WTC11 (cell line): ENCODE measurements at regions not wholly inside any gene's neighbourhood (a gene's known extent, or its start where the extent isn't known, plus 50 kb on each side); places are given as distances from the start of the nearest gene placed in this dataset.

Experiments
- IRF2 ChIP-seq: sonication (generic); formaldehyde crosslinking; IDR thresholded peaks from 2 replicates; pipeline ENCODE4 v1.8.0; 2022; ENCODE audit warnings: low read depth, missing genetic modification reagents, borderline replicate concordance
- JUN ChIP-seq: sonication (generic); formaldehyde crosslinking; IDR thresholded peaks from 2 replicates; pipeline ENCODE4 v1.8.0; 2023; ENCODE audit warnings: mild to moderate bottlenecking, missing genetic modification reagents
- ZNF219 ChIP-seq: sonication (generic); formaldehyde crosslinking; IDR thresholded peaks from 2 replicates; pipeline ENCODE4 v1.8.0; 2023; ENCODE audit warnings: missing genetic modification reagents, mild to moderate bottlenecking, borderline replicate concordance
- TF ChIP-seq, protein P1 (sequence below): fragments of 200-600 bp; IDR thresholded peaks from 2 replicates; pipeline ENCODE4 v1.8.0; 2022; ENCODE audit warnings: antibody characterized with exemption

DNA sequence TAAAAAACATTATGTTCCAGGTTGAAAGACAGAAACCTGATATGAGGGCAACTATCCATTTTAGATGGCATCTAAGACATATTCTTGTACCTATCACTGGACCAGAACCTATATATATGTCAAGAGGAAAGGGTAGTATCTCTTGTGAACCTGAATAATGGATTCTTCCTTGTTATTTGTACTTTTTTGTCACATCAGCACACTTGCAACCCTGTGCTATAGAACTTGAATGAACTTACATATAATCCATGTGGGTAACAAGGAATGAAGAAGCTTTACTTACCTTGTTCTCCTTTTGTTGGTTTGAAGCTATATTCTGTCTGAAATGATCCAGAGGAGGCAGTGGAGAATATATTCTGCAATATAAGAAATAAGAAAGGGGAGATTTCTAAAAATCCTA, 483.7 kb upstream of the ATXN8OS start:
- no peak for TF ChIP-seq ZNF219 (CRISPR knock-in tag)
- TF ChIP-seq, protein P1, sequence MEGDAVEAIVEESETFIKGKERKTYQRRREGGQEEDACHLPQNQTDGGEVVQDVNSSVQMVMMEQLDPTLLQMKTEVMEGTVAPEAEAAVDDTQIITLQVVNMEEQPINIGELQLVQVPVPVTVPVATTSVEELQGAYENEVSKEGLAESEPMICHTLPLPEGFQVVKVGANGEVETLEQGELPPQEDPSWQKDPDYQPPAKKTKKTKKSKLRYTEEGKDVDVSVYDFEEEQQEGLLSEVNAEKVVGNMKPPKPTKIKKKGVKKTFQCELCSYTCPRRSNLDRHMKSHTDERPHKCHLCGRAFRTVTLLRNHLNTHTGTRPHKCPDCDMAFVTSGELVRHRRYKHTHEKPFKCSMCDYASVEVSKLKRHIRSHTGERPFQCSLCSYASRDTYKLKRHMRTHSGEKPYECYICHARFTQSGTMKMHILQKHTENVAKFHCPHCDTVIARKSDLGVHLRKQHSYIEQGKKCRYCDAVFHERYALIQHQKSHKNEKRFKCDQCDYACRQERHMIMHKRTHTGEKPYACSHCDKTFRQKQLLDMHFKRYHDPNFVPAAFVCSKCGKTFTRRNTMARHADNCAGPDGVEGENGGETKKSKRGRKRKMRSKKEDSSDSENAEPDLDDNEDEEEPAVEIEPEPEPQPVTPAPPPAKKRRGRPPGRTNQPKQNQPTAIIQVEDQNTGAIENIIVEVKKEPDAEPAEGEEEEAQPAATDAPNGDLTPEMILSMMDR: no peak
- TF ChIP-seq IRF2 (CRISPR knock-in tag): no peak
- TF ChIP-seq JUN (CRISPR knock-in tag): no peak
